ENCODE measurements at regions not wholly inside any gene's neighbourhood (a gene's known extent, or its start where the extent isn't known, plus 50 kb on each side); places are given as distances from the start of the nearest gene placed in this dataset.

DNA sequence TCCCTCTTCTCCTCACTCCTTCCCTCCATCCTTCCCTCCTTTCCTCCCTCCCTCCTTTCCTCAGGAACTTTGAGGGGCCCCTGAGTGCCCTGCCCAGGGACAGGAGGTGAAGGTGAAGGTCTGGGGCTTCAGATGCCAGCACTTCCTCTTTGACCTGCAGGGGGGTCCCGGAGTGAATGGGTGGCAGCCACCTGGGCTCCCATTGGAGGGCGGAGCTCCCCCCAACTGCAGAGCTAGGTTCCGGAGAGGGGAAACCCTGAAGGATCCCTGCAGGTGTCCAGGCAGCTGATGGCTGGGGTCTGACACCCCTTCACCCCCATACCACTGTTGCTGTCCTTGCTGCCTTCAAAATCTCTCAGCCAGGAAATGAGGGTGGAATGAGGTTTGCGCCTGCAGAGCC, 1131.3 kb downstream of the BRD1 start:
- no peak for TF ChIP-seq ZFX (IDR thresholded peaks at IDR 0.05; ENCODE audit: borderline replicate concordance)
- TF ChIP-seq, protein P1, sequence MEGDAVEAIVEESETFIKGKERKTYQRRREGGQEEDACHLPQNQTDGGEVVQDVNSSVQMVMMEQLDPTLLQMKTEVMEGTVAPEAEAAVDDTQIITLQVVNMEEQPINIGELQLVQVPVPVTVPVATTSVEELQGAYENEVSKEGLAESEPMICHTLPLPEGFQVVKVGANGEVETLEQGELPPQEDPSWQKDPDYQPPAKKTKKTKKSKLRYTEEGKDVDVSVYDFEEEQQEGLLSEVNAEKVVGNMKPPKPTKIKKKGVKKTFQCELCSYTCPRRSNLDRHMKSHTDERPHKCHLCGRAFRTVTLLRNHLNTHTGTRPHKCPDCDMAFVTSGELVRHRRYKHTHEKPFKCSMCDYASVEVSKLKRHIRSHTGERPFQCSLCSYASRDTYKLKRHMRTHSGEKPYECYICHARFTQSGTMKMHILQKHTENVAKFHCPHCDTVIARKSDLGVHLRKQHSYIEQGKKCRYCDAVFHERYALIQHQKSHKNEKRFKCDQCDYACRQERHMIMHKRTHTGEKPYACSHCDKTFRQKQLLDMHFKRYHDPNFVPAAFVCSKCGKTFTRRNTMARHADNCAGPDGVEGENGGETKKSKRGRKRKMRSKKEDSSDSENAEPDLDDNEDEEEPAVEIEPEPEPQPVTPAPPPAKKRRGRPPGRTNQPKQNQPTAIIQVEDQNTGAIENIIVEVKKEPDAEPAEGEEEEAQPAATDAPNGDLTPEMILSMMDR (IDR thresholded peaks at IDR 0.05) = no peak
- H3K27ac ChIP-seq = no peak overlapping the region

DNA sequence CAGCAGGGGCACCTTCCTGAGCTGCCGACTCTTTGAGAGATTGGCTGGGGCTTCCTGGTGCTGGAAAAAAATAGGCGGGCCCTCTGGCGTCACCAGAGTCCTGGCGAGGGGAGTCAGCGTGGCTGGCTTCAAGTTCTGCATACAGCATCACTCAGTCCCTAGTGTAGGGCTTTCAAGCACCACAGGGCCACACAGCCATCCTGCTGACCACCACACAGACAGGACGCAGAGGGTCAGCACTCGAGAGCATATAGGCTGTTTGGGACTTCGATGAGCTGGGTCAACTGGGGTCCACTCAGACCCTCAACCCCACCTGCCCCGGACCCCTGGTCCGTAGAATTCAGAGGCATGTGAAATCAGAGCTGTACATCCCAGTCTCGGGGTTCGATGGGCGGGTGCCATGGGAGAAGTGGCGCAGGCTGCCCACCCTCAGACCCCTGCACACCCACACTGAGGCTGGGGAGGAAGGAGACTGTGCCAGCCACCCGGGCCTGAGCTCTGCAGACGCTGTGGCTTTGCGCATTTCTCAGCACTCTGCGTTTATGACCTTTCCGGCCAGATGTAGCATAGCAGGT, 1131.9 kb downstream of the BRD1 start:
- TF ChIP-seq, protein P1 (IDR thresholded peaks at IDR 0.05) = no peak
- TF ChIP-seq ZFX (IDR thresholded peaks at IDR 0.05; ENCODE audit: borderline replicate concordance) = no peak

DNA sequence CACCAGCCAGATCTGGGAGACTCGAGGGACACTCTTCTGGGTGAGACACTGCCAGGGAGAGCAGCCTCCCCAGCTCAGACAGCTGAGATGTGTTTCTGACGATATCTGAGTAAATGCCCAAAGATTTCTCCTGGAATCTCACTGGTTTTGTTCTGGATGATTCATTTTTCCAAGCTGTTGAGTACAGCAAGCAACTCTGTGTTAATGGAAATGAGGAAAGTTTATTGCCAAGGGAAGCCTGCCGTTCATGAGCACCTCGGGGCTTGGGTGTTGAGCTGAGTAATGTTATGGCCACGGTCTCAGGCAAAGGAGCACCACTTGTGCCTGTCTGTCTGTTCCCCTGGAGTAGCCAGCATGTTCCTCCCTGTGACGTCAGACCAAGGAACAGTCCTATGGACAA, 1132.4 kb downstream of the BRD1 start:
- no peak overlapping the region for H3K27ac ChIP-seq
- no peak for TF ChIP-seq ZFX (IDR thresholded peaks at IDR 0.05; ENCODE audit: borderline replicate concordance)
- TF ChIP-seq, protein P1 (IDR thresholded peaks at IDR 0.05) = no peak

More for the DNA sequence above, 1131.9 kb downstream of the BRD1 start:
- no peak overlapping the region for H3K27ac ChIP-seq

DNA sequence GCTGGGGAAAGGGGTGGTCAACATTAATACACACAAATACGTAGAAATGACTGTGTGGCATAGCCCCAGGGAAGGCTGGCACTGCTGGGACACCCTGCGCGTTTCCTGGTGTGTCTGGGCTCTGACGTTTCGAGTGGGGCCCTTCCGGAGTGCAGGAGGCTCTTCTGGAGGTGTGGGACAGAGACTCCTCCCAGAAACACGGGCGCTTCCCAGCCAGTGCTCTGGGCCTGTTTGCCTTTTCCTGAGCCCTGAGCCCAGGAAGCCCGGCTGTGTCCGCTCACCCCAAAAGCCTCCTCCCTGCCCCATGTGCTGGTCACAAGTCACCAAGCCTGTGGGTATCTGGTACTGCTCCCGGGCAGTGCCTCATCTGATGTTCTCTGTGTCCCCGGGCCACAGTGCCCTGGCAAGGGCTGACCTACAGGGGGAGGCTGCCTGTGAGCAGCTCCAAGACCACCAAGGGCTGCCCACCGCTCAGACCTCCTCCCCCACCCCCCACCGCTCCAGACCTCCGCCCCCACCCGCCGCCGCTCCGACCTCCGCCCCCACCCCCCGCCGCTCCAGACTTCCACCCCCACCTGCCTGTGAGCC, 1133.3 kb downstream of the BRD1 start:
- TF ChIP-seq, protein P1 (IDR thresholded peaks at IDR 0.05) = no peak
- no peak for TF ChIP-seq ZFX (IDR thresholded peaks at IDR 0.05; ENCODE audit: borderline replicate concordance)
- no peak overlapping the region for H3K27ac ChIP-seq

DNA sequence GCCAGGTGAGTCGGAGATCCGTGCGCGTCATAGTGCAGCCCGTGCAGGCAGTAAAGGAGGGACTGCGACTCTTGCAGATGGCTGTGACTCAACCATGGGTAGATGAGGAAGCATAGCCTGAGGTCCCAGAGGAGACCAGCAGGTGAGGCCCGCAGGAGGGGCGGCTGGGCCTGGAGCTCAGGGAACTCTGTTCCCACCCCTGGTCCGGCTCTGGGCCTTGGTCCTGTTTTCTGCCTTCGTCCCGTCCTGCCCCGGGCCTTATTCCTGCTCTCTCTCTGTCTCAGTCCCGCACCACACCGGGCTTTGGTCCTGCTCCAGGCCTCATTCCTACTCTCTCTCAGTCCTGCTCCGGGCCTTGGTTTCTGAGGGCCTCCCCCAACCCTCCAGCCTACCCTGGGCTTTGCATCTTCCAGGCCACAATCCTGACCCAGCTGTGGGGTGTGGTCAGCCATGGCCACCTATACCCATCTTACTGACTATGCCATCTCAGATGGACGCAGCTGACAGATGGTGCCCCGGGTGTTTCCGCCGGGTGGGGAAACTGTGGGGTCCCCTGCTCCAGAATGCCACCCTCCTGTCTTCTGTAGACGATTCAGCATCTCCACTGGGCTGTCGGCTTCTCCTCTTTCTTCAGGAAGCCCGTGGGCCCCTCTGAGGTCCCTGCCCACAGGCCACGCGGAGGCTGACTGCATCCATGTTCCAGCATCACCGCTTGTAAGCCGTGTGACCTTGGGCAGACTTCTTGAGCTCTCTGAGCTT, 1134.1 kb downstream of the BRD1 start:
- TF ChIP-seq, protein P1 (IDR thresholded peaks at IDR 0.05) = no peak
- no peak for TF ChIP-seq ZFX (IDR thresholded peaks at IDR 0.05; ENCODE audit: borderline replicate concordance)
- no peak overlapping the region for H3K27ac ChIP-seq

DNA sequence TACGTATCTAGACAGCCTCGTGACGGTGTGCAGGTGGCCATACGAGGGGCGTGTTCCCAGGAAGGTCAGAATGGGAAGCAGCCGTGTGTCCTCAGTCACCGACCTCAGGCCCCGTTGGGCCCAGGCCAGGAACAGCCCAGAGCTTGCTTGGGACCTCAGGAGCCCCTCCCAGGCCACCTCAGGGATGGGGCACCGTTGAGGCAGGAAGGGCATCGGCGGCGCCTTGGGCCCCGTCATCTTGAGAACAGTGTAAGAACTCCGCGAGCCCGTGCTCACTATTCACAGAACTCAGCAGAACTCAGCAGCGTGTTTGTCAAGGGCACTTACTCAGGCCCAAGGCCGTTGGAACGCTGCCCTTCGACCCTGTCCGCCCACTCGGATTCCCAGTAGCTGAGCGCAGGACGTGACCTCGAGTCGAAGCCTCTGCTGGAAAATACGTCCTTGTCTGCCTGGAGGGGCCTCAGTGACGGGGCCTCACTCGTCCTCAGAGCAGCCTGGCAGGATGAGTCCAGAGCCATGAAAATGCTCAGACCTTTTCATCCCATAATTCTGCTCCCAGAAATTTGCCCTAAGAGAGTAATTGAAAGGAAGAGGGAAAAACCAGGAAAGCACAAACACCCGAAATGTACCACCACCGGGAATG, 1134.8 kb downstream of the BRD1 start:
- TF ChIP-seq, protein P1 (IDR thresholded peaks at IDR 0.05) = no peak
- TF ChIP-seq ZFX (IDR thresholded peaks at IDR 0.05; ENCODE audit: borderline replicate concordance) = no peak

More for the DNA sequence above, 1134.8 kb downstream of the BRD1 start:
- H3K27ac ChIP-seq = no peak overlapping the region
